Activated T-helper 2 cell treated with anti-CD3 and anti-CD28 coated beads, Interferon-gamma antibody, Interleukin-2, Interleukin-4, amounts not matched to agents 10 μg/mL and 5 μg/mL and 100 μg/mL, durations not matched to agents 14 hours and 24 hours and 36 hours (primary cell): ENCODE measurements at regions not wholly inside any gene's neighbourhood (a gene's known extent, or its start where the extent isn't known, plus 50 kb on each side); places are given as distances from the start of the nearest gene placed in this dataset.

Experiments used
- DNase-seq: peaks from one replicate; pipeline ENCODE4 v3.0.0; 2021; ENCODE audit warnings: low spot score
- H3K27ac Mint-ChIP-seq: one replicate; pipeline ENCODE4 v1.8.0; 2021; ENCODE audit warnings: mixed read lengths
- H3K27me3 Mint-ChIP-seq: one replicate; pipeline ENCODE4 v1.8.0; 2021; ENCODE audit warnings: low read depth, mixed read lengths
- H3K36me3 Mint-ChIP-seq: one replicate; pipeline ENCODE4 v1.8.0; 2021; ENCODE audit warnings: low read depth, mixed read lengths
- H3K4me1 Mint-ChIP-seq: one replicate; pipeline ENCODE4 v1.8.0; 2021; ENCODE audit warnings: low read depth, mixed read lengths
- H3K4me3 Mint-ChIP-seq: one replicate; pipeline ENCODE4 v1.8.0; 2021; ENCODE audit warnings: low read depth, mild to moderate bottlenecking, moderate library complexity, mixed read lengths
- H3K9me3 Mint-ChIP-seq: one replicate; pipeline ENCODE4 v1.8.0; 2021; ENCODE audit warnings: mixed read lengths
- intact Hi-C: fragments of 100-400 bp; cut with micrococcal nuclease; formaldehyde crosslinking; loops from one replicate; pipeline ENCODE4 v1.15.1; 2023

- DNase-seq = no peak
- intact Hi-C loops = no loop called here
- Mint-ChIP-seq H3K36me3 (no peaks in the 10 kb centered on the region), H3K4me1 (no peaks in the 10 kb centered on the region), H3K27ac (no peak overlapping the region), H3K27me3 (no peaks in the 10 kb centered on the region), H3K9me3 (no peaks in the 10 kb centered on the region), H3K4me3 (no peak overlapping the region)
Measured at GRCh38 chr7:41777894-41778596, 75.2 kb upstream of the INHBA start.

GRCh38 chr7:41774966-41775365 is 72.1 kb upstream of the INHBA start:
- DNase-seq = no peak
- H3K4me3 Mint-ChIP-seq = no peak overlapping the region
- H3K36me3 Mint-ChIP-seq = no peaks in the 10 kb centered on the region
- no peaks in the 10 kb centered on the region for H3K4me1 Mint-ChIP-seq
- intact Hi-C loops = no loop called here
- H3K9me3 Mint-ChIP-seq = no peaks in the 10 kb centered on the region
- no peak overlapping the region for H3K27ac Mint-ChIP-seq
- no peaks in the 10 kb centered on the region for H3K27me3 Mint-ChIP-seq

GRCh38 chr7:41773756-41774155 is 70.9 kb upstream of the INHBA start:
- peaks cover 5% of the 10 kb centered on the region for H3K9me3 Mint-ChIP-seq
- H3K36me3 Mint-ChIP-seq = no peaks in the 10 kb centered on the region
- no peaks in the 10 kb centered on the region for H3K4me1 Mint-ChIP-seq
- H3K27ac Mint-ChIP-seq = no peak overlapping the region
- H3K27me3 Mint-ChIP-seq = no peaks in the 10 kb centered on the region
- no peak overlapping the region for H3K4me3 Mint-ChIP-seq
- intact Hi-C loops = no loop called here
- DNase-seq = no peak

- no peak overlapping the region for H3K4me3 Mint-ChIP-seq
- peaks cover 5% of the 10 kb centered on the region for H3K9me3 Mint-ChIP-seq
- no peaks in the 10 kb centered on the region for H3K4me1 Mint-ChIP-seq
- DNase-seq = no peak
- no peak overlapping the region for H3K27ac Mint-ChIP-seq
- no peaks in the 10 kb centered on the region for H3K27me3 Mint-ChIP-seq
- intact Hi-C loops = no loop called here
- H3K36me3 Mint-ChIP-seq = no peaks in the 10 kb centered on the region
Measured at GRCh38 chr7:41771717-41772116, 68.8 kb upstream of the INHBA start.

GRCh38 chr7:41769162-41769561 is 66.3 kb upstream of the INHBA start:
- no peak for DNase-seq
- Mint-ChIP-seq H3K27me3 (no peaks in the 10 kb centered on the region), H3K9me3 (peaks cover 5% of the 10 kb centered on the region), H3K4me1 (no peaks in the 10 kb centered on the region), H3K4me3 (no peak overlapping the region), H3K27ac (no peak overlapping the region), H3K36me3 (no peaks in the 10 kb centered on the region)
- intact Hi-C loops = no loop called here

- Mint-ChIP-seq H3K36me3 (no peaks in the 10 kb centered on the region), H3K9me3 (peaks cover 11% of the 10 kb centered on the region), H3K27me3 (no peaks in the 10 kb centered on the region), H3K27ac (no peak overlapping the region), H3K4me1 (no peaks in the 10 kb centered on the region), H3K4me3 (no peak overlapping the region)
- intact Hi-C loops = no loop called here
- no peak for DNase-seq
Measured at GRCh38 chr7:41763626-41764025, 60.7 kb upstream of the INHBA start.

- H3K27ac Mint-ChIP-seq = no peak overlapping the region
- intact Hi-C loops = no loop called here
- no peak overlapping the region for H3K4me3 Mint-ChIP-seq
- H3K27me3 Mint-ChIP-seq = no peaks in the 10 kb centered on the region
- no peak for DNase-seq
- no peaks in the 10 kb centered on the region for H3K36me3 Mint-ChIP-seq
- peaks cover 18% of the 10 kb centered on the region for H3K9me3 Mint-ChIP-seq
- no peaks in the 10 kb centered on the region for H3K4me1 Mint-ChIP-seq
Measured at GRCh38 chr7:41762641-41763040, 59.8 kb upstream of the INHBA start.

- H3K4me1 Mint-ChIP-seq = no peaks in the 10 kb centered on the region
Measured at GRCh38 chr7:41760293-41760692, 57.4 kb upstream of the INHBA start.

GRCh38 chr7:41758321-41758720 is 55.4 kb upstream of the INHBA start:
- Mint-ChIP-seq H3K36me3 (no peaks in the 10 kb centered on the region), H3K27me3 (no peaks in the 10 kb centered on the region), H3K9me3 (peaks cover 39% of the 10 kb centered on the region), H3K4me1 (no peaks in the 10 kb centered on the region), H3K27ac (no peak overlapping the region), H3K4me3 (no peak overlapping the region)
- intact Hi-C loops = no loop called here
- no peak for DNase-seq

More at GRCh38 chr7:41760293-41760692, 57.4 kb upstream of the INHBA start:
- intact Hi-C loops = no loop called here
- Mint-ChIP-seq H3K36me3 (no peaks in the 10 kb centered on the region), H3K27ac (no peak overlapping the region), H3K27me3 (no peaks in the 10 kb centered on the region), H3K4me3 (no peak overlapping the region), H3K9me3 (peaks cover 29% of the 10 kb centered on the region)
- no peak for DNase-seq

- Mint-ChIP-seq H3K27ac (no peak overlapping the region), H3K9me3 (peaks cover 51% of the 10 kb centered on the region), H3K36me3 (no peaks in the 10 kb centered on the region), H3K27me3 (no peaks in the 10 kb centered on the region), H3K4me1 (no peaks in the 10 kb centered on the region), H3K4me3 (no peak overlapping the region)
- intact Hi-C loops = no loop called here
- DNase-seq = no peak
Measured at GRCh38 chr7:41756650-41757182, 53.8 kb upstream of the INHBA start.

- no peak overlapping the region for H3K27ac Mint-ChIP-seq
- no peaks in the 10 kb centered on the region for H3K4me1 Mint-ChIP-seq
- no peaks in the 10 kb centered on the region for H3K36me3 Mint-ChIP-seq
- H3K4me3 Mint-ChIP-seq = no peak overlapping the region
- no peaks in the 10 kb centered on the region for H3K27me3 Mint-ChIP-seq
- peaks cover 53% of the 10 kb centered on the region for H3K9me3 Mint-ChIP-seq
- no peak for DNase-seq
- intact Hi-C loops = no loop called here
Measured at GRCh38 chr7:41755096-41755495, 52.2 kb upstream of the INHBA start.

GRCh38 chr7:41754046-41754445 is 51.2 kb upstream of the INHBA start:
- Mint-ChIP-seq H3K27ac (no peak overlapping the region), H3K36me3 (no peaks in the 10 kb centered on the region), H3K9me3 (peaks cover 44% of the 10 kb centered on the region), H3K4me3 (no peak overlapping the region), H3K4me1 (no peaks in the 10 kb centered on the region), H3K27me3 (no peaks in the 10 kb centered on the region)
- DNase-seq = no peak
- intact Hi-C loops = no loop called here
